K562 (cell line): ENCODE measurements at regions not wholly inside any gene's neighbourhood (a gene's known extent, or its start where the extent isn't known, plus 50 kb on each side); places are given as distances from the start of the nearest gene placed in this dataset.

Experiments
- ATAC-seq: fragments of 200-7000 bp; cut with Tn5 transposase; 3 replicates; pipeline ENCODE4 v1.9.1; 2020; ENCODE audit warnings: moderate library complexity
- BruUV-seq: library from RNA; stranded (reverse); fragments of 400-500 nt; replicated peaks from 2 replicates; lab custom pipeline; 2021; lab: Mats Ljungman, UMichigan
- CTCF ChIA-PET: fragments of 300-600 bp; formaldehyde crosslinking; extraction: SDS; loops from one replicate; lab custom pipeline; 2021; ENCODE audit warnings: low intra/inter-chr PET ratio; lab: Yijun Ruan, JAX
- POLR2A ChIA-PET: fragments of 300-600, 350-650 bp; sonication (Branson Sonifier 250); formaldehyde crosslinking; extraction: SDS; loops from one replicate; lab custom pipeline; 2021; ENCODE audit warnings: antibody characterized with exemption, inconsistent platforms; lab: Yijun Ruan, JAX
- DNase-seq, 4 experiments: peaks; one replicate each; pipeline versions ENCODE4 v3.0.0 to v3.0.0-alpha.2; 2011 to 2018; ENCODE audit warnings: low spot score in 3 of 4, mixed read lengths in 3 of 4; ENCODE audit errors: extremely low read depth in 1 of 4
- FAIRE-seq: peaks from 2 replicates; lab custom pipeline; 2011; peaks lifted over from hg19 to GRCh38; lab: Jason Lieb, UNC
- H2AFZ ChIP-seq: 2 replicates; pipeline ENCODE4 v1.6.0; 2011; ENCODE audit warnings: low read depth, low read length, control low read depth, inconsistent platforms
- H3K27ac ChIP-seq: fragments of 200-600 bp; 3 replicates; pipeline ENCODE4 v1.8.0; 2011; ENCODE audit warnings: low read depth, mild to moderate bottlenecking, control low read depth, inconsistent platforms, low read length, moderate library complexity, mixed read lengths; ENCODE audit errors: extremely low read depth
- H3K27me3 ChIP-seq, 2 experiments: fragments of 300-600 bp in 1 of 2; 2 replicates in 1 of 2; 3 replicates in 1 of 2; pipeline versions ENCODE4 v1.6.0 to v1.8.0; 2011; ENCODE audit warnings: inconsistent platforms in 2 of 2, low read length in 2 of 2, mild to moderate bottlenecking in 1 of 2, mixed read lengths in 1 of 2, moderate library complexity in 1 of 2; ENCODE audit not compliant: control insufficient read depth in 2 of 2, insufficient read depth in 2 of 2
- H3K36me3 ChIP-seq: fragments of 300-600 bp; 3 replicates; pipeline ENCODE4 v1.8.0; 2011; ENCODE audit warnings: mild to moderate bottlenecking, low read length, inconsistent platforms; ENCODE audit not compliant: control insufficient read depth, insufficient read depth
- H3K4me1 ChIP-seq, 2 experiments: fragments of 200-600 bp in 1 of 2; replicated peaks in 1 of 2; 2 replicates in 1 of 2; 3 replicates in 1 of 2; pipeline versions ENCODE4 v1.5.1 to v1.8.0; 2011; ENCODE audit warnings: inconsistent platforms in 2 of 2, low read length in 2 of 2, mild to moderate bottlenecking in 1 of 2, mixed read lengths in 1 of 2, moderate library complexity in 1 of 2; ENCODE audit not compliant: control insufficient read depth in 2 of 2, insufficient read depth in 2 of 2
- H3K4me2 ChIP-seq: 2 replicates; pipeline ENCODE4 v1.6.1; 2011; ENCODE audit warnings: low read length, control low read depth, inconsistent platforms, mixed read lengths; ENCODE audit not compliant: insufficient read depth
- H3K4me3 ChIP-seq: fragments of 200-600 bp; sonication (generic), shearing (Covaris generic); 2 replicates; pipeline ENCODE4 v1.5.1; 2016; ENCODE audit warnings: control low read depth, inconsistent platforms
- H3K79me2 ChIP-seq: fragments of 200-600 bp; 3 replicates; pipeline ENCODE4 v1.8.0; 2011; ENCODE audit warnings: low read length, inconsistent platforms; ENCODE audit not compliant: control insufficient read depth, insufficient read depth
- H3K9ac ChIP-seq, 2 experiments: 2 replicates each; pipeline versions ENCODE4 v1.6.0 to v1.6.1; 2011; ENCODE audit warnings: low read depth in 2 of 2, low read length in 2 of 2, control low read depth in 1 of 2, inconsistent platforms in 1 of 2, mild to moderate bottlenecking in 1 of 2, mixed read lengths in 1 of 2; ENCODE audit not compliant: insufficient read depth in 1 of 2
- H3K9me1 ChIP-seq: one replicate; pipeline ENCODE4 v1.6.0; 2011; ENCODE audit warnings: inconsistent platforms, mild to moderate bottlenecking, low read length, moderate library complexity; ENCODE audit not compliant: control insufficient read depth, insufficient read depth
- H3K9me3 ChIP-seq: replicated peaks from 2 replicates; pipeline ENCODE4 v1.5.1; 2011; ENCODE audit warnings: low read depth, low read length, inconsistent platforms; ENCODE audit not compliant: control insufficient read depth, insufficient read depth
- H4K20me1 ChIP-seq: replicated peaks from 2 replicates; pipeline ENCODE4 v1.6.1; 2011; ENCODE audit warnings: low read length, inconsistent platforms, mixed read lengths; ENCODE audit not compliant: control insufficient read depth, insufficient read depth
- SMARCE1 ChIP-seq: fragments of 450-650 bp; IDR thresholded peaks from 2 replicates; pipeline ENCODE4 v1.7.1; 2016; ENCODE audit warnings: mild to moderate bottlenecking
- ZBTB5 ChIP-seq: fragments of 450-650 bp; IDR thresholded peaks from 2 replicates; pipeline ENCODE4 v1.6.1; 2017; ENCODE audit warnings: antibody characterized with exemption
- WGBS: fragments of 100-300 bp; shearing (Covaris generic); methylation state at CpG from one replicate; pipeline ENCODE4 v1.1.6; 2016; ENCODE audit warnings: low coverage, mixed read lengths; ENCODE audit not compliant: insufficient coverage; ENCODE audit errors: missing lambda C conversion rate; 5-methylcytosine and 5-hydroxymethylcytosine counted together
- in situ Hi-C: fragments of 300-500 bp; cut with MboI; formaldehyde crosslinking; loops from 4 replicates; pipeline ENCODE4 v1.15.0; 2018; ENCODE audit warnings: inconsistent platforms, mixed read lengths
- intact Hi-C: fragments of 100-400 bp; cut with micrococcal nuclease; formaldehyde crosslinking; loops from 2 replicates; pipeline ENCODE4 v1.14.2; 2022

GRCh38 chr5:6194261-6194875 lies 184.0 kb downstream of the MED10 start (continued):
- no peak for TF ChIP-seq ZBTB5

- Histone ChIP-seq H3K9ac (no peak overlapping the region), H3K4me1 (no peaks in the 10 kb centered on the region), H3K27ac (no peak overlapping the region), H3K79me2 (no peaks in the 10 kb centered on the region), H3K27me3 (peaks cover 0 to 17% of the 10 kb centered on the region in 2 experiments; a peak in 3 of 5 replicates), H2AFZ (no peak overlapping the region), H4K20me1 (0 out of 2 replicates have a peak, but pooled peaks cover 2% of the 10 kb centered on the region), H3K4me2 (no peak overlapping the region), H3K36me3 (no peaks in the 10 kb centered on the region), H3K9me1 (no peaks in the 10 kb centered on the region), H3K4me3 (no peak overlapping the region), H3K9me3 (no peaks in the 10 kb centered on the region)
- in situ Hi-C loops (no loop called here), intact Hi-C loops (no loop called here)
- FAIRE-seq (no peak), ATAC-seq (no peak), DNase-seq (no peak)
- CTCF ChIA-PET = no interaction called here
- no peak for TF ChIP-seq SMARCE1
- POLR2A ChIA-PET = no interaction called here
- no TSS peak for BruUV-seq
- WGBS = 0% methylated on average over 8 of the region's 8 CpGs
Measured at GRCh38 chr5:6193310-6193709, 185.0 kb downstream of the MED10 start.
